ENCODE measurements at regions not wholly inside any gene's neighbourhood (a gene's known extent, or its start where the extent isn't known, plus 50 kb on each side); places are given as distances from the start of the nearest gene placed in this dataset.

DNA sequence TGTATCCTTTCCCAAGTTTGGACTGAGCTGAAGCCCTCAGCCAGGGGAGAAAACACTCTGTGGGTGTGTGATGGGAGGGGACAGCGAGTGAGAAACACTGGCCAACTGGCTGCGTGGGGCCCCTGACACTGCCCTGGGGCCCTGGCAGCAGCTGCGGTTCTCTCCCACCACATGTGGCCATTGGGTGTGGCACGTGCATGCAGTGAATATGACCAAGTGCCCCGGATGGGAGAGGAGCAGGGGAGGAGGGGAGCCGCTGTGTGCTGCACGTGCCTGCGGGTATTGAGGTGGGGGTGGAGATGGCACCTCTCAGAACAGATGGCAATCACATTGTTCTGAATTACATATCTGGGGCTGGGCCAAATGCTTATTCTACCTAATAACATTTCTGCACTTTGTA, 242.4 kb upstream of the PCSK5 start:
- no peak for TF ChIP-seq YY1 (IDR thresholded peaks at IDR 0.05; ENCODE audit: insufficient read depth, insufficient read length)
- TF ChIP-seq ZNF274 (IDR thresholded peaks at IDR 0.05; ENCODE audit: low read depth, low read length), result no peak

Data from NT2/D1 (cell line).